Right ventricle myocardium inferior (tissue), 1 donor: ENCODE measurements at regions not wholly inside any gene's neighbourhood (a gene's known extent, or its start where the extent isn't known, plus 50 kb on each side); places are given as distances from the start of the nearest gene placed in this dataset.

ENCODE experiments used
- ATAC-seq: fragments of 200-7000 bp; cut with Tn5 transposase; one replicate; pipeline ENCODE4 v1.9.1; 2020; ENCODE audit warnings: mild to moderate bottlenecking, moderate library complexity
- DNase-seq: peaks from one replicate; pipeline ENCODE4 v3.0.0; 2021; ENCODE audit errors: missing footprints
- intact Hi-C: fragments of 100-400 bp; cut with DNase I; formaldehyde crosslinking; loops from one replicate; pipeline ENCODE4 v1.11.0; 2022
- donor health status: DM: no; HTN: yes; CAD: no; lungs with severe emphysema.

GRCh38 chrY:15466891-15467290, 942.6 kb downstream of the NLGN4Y start:
- intact Hi-C loops = no loop called here
- DNase-seq = no peak
- no peak for ATAC-seq

- ATAC-seq (no peak), DNase-seq (no peak)
- intact Hi-C loops = no loop called here
Observed at GRCh38 chrY:15468091-15468490, 943.8 kb downstream of the NLGN4Y start.

- DNase-seq (no peak), ATAC-seq (no peak)
- intact Hi-C loops = no loop called here
Observed at GRCh38 chrY:15471371-15471770, 947.0 kb downstream of the NLGN4Y start.

- DNase-seq (no peak), ATAC-seq (no peak)
- intact Hi-C loops = no loop called here
Observed at GRCh38 chrY:15478348-15478963, 954.1 kb downstream of the NLGN4Y start.

GRCh38 chrY:15500536-15500935, 976.2 kb downstream of the NLGN4Y start:
- DNase-seq (no peak), ATAC-seq (no peak)
- intact Hi-C loops = no loop called here

GRCh38 chrY:15501181-15501580, 976.9 kb downstream of the NLGN4Y start:
- intact Hi-C loops = no loop called here
- DNase-seq = no peak
- no peak for ATAC-seq

GRCh38 chrY:15510288-15510687, 986.0 kb downstream of the NLGN4Y start:
- intact Hi-C loops = no loop called here
- DNase-seq = no peak
- ATAC-seq = no peak

- intact Hi-C loops = no loop called here
- no peak for DNase-seq
- ATAC-seq = no peak
Observed at GRCh38 chrY:15510984-15511650, 986.8 kb downstream of the NLGN4Y start.

- ATAC-seq = no peak
- intact Hi-C loops = no loop called here
Observed at GRCh38 chrY:15535131-15535530, 1010.8 kb downstream of the NLGN4Y start.

GRCh38 chrY:15535784-15536511, 1011.6 kb downstream of the NLGN4Y start:
- intact Hi-C loops = no loop called here
- no peak for DNase-seq
- ATAC-seq = no peak

More at GRCh38 chrY:15535131-15535530, 1010.8 kb downstream of the NLGN4Y start:
- no peak for DNase-seq

GRCh38 chrY:15540516-15540915, 1016.2 kb downstream of the NLGN4Y start:
- intact Hi-C loops = no loop called here
- ATAC-seq = no peak
- no peak for DNase-seq

- no peak for ATAC-seq
- intact Hi-C loops = no loop called here
- no peak for DNase-seq
Observed at GRCh38 chrY:15546177-15546754, 1021.9 kb downstream of the NLGN4Y start.

- intact Hi-C loops = no loop called here
- DNase-seq (no peak), ATAC-seq (no peak)
Observed at GRCh38 chrY:15552074-15552473, 1027.7 kb downstream of the NLGN4Y start.

- intact Hi-C loops = no loop called here
- DNase-seq (no peak), ATAC-seq (no peak)
Observed at GRCh38 chrY:15554991-15555390, 1030.7 kb downstream of the NLGN4Y start.

GRCh38 chrY:15559169-15559568, 1034.8 kb downstream of the NLGN4Y start:
- ATAC-seq (no peak), DNase-seq (no peak)
- intact Hi-C loops = no loop called here

GRCh38 chrY:15560840-15561239, 1036.5 kb downstream of the NLGN4Y start:
- no peak for ATAC-seq
- intact Hi-C loops = no loop called here

GRCh38 chrY:15561501-15562289, 1037.4 kb downstream of the NLGN4Y start:
- ATAC-seq = no peak
- intact Hi-C loops = no loop called here
- DNase-seq = no peak

More at GRCh38 chrY:15560840-15561239, 1036.5 kb downstream of the NLGN4Y start:
- no peak for DNase-seq

GRCh38 chrY:15577886-15578285, 1053.6 kb downstream of the NLGN4Y start:
- no peak for DNase-seq
- intact Hi-C loops = no loop called here
- no peak for ATAC-seq

- intact Hi-C loops = no loop called here
- no peak for DNase-seq
- ATAC-seq = no peak
Observed at GRCh38 chrY:15578761-15579160, 1054.4 kb downstream of the NLGN4Y start.
